ENCODE measurements at regions not wholly inside any gene's neighbourhood (a gene's known extent, or its start where the extent isn't known, plus 50 kb on each side); places are given as distances from the start of the nearest gene placed in this dataset.

- TF ChIP-seq CTCF (IDR thresholded peaks at IDR 0.05) (no peak), POLR2A (IDR thresholded peaks at IDR 0.05) (no peak), POLR2AphosphoS5 (IDR thresholded peaks at IDR 0.05; ENCODE audit: insufficient read depth in 1 of 2, low read depth in 1 of 2) (no peak)
Observed at GRCh38 chr6:121686611-121687023, 251.2 kb downstream of the GJA1 start.

All from vagina (tissue), 2 donors.